PFSK-1 (cell line): ENCODE measurements at regions not wholly inside any gene's neighbourhood (a gene's known extent, or its start where the extent isn't known, plus 50 kb on each side); places are given as distances from the start of the nearest gene placed in this dataset.

Source experiments
- FOXP2 ChIP-seq: optimal IDR thresholded peaks from 2 replicates; pipeline ENCODE3; 2011; ENCODE audit warnings: borderline replicate concordance, control low read depth, inconsistent platforms; ENCODE audit not compliant: insufficient read depth; ENCODE audit errors: extremely low read length, extremely low read depth
- POLR2AphosphoS5 ChIP-seq: IDR thresholded peaks from 2 replicates; pipeline ENCODE4 v1.6.1; 2012; ENCODE audit warnings: low read depth, mild to moderate bottlenecking, control low read depth, low read length, moderate library complexity
- SIN3A ChIP-seq: IDR thresholded peaks from 2 replicates; pipeline ENCODE4 v1.6.1; 2012; ENCODE audit warnings: mild to moderate bottlenecking, low read length, moderate library complexity, borderline replicate concordance; ENCODE audit not compliant: insufficient read depth
- TAF1 ChIP-seq: IDR thresholded peaks from 2 replicates; pipeline ENCODE4 v1.6.1; 2012; ENCODE audit warnings: low read length, control low read depth, borderline replicate concordance; ENCODE audit not compliant: insufficient read depth
- TF ChIP-seq, protein P1 (sequence below), 2 experiments: IDR thresholded peaks; 2 replicates each; pipeline versions ENCODE4 v1.6.1 to v1.8.0; 2011 to 2012; ENCODE audit warnings: low read depth in 2 of 2, low read length in 2 of 2, control low read depth in 1 of 2, inconsistent platforms in 1 of 2, mild to moderate bottlenecking in 1 of 2, moderate library complexity in 1 of 2; ENCODE audit not compliant: insufficient read depth in 1 of 2

GRCh38 chr2:13919981-13920382 lies 712.5 kb upstream of the LRATD1 start:
- TF ChIP-seq, protein P1, sequence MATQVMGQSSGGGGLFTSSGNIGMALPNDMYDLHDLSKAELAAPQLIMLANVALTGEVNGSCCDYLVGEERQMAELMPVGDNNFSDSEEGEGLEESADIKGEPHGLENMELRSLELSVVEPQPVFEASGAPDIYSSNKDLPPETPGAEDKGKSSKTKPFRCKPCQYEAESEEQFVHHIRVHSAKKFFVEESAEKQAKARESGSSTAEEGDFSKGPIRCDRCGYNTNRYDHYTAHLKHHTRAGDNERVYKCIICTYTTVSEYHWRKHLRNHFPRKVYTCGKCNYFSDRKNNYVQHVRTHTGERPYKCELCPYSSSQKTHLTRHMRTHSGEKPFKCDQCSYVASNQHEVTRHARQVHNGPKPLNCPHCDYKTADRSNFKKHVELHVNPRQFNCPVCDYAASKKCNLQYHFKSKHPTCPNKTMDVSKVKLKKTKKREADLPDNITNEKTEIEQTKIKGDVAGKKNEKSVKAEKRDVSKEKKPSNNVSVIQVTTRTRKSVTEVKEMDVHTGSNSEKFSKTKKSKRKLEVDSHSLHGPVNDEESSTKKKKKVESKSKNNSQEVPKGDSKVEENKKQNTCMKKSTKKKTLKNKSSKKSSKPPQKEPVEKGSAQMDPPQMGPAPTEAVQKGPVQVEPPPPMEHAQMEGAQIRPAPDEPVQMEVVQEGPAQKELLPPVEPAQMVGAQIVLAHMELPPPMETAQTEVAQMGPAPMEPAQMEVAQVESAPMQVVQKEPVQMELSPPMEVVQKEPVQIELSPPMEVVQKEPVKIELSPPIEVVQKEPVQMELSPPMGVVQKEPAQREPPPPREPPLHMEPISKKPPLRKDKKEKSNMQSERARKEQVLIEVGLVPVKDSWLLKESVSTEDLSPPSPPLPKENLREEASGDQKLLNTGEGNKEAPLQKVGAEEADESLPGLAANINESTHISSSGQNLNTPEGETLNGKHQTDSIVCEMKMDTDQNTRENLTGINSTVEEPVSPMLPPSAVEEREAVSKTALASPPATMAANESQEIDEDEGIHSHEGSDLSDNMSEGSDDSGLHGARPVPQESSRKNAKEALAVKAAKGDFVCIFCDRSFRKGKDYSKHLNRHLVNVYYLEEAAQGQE (IDR thresholded peaks at IDR 0.05; ENCODE audit: insufficient read depth in 1 of 2, low read depth in 2 of 2, low read length in 2 of 2), result no peak

DNA sequence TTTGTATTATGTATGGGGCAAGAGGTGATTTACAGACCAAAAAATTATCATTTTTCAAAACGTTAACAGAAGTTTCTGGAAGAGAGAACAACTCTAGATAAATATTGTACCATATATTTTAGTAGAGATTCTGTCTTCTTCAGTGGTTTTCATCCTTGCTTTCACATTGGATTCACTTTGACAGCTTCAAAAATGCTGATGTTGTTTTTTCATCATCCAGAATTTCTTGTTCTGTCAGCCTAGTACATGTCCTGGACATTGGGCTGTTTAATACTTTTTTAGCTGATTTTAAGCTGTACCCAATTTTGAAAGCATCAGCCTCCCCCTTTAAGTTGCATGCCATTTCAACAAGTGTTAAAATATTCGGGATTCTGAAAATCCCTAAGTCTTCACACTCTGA lies 711.3 kb upstream of the LRATD1 start:
- TF ChIP-seq POLR2AphosphoS5 (no peak), SIN3A (no peak), TAF1 (no peak), FOXP2 (no peak)
- TF ChIP-seq, protein P1 (IDR thresholded peaks at IDR 0.05; ENCODE audit: insufficient read depth in 1 of 2, low read depth in 2 of 2, low read length in 2 of 2), result no peak

GRCh38 chr2:13923823-13924222 lies 708.7 kb upstream of the LRATD1 start:
- no peak for TF ChIP-seq FOXP2
- no peak for TF ChIP-seq TAF1
- TF ChIP-seq POLR2AphosphoS5, result no peak
- TF ChIP-seq SIN3A, result no peak
- TF ChIP-seq, protein P1 (IDR thresholded peaks at IDR 0.05; ENCODE audit: insufficient read depth in 1 of 2, low read depth in 2 of 2, low read length in 2 of 2), result no peak

- TF ChIP-seq FOXP2 (no peak), TAF1 (no peak), SIN3A (no peak), POLR2AphosphoS5 (no peak)
- TF ChIP-seq, protein P1 (IDR thresholded peaks at IDR 0.05; ENCODE audit: insufficient read depth in 1 of 2, low read depth in 2 of 2, low read length in 2 of 2), result no peak
Measured at GRCh38 chr2:13942111-13942510, 690.4 kb upstream of the LRATD1 start.

- TF ChIP-seq FOXP2, result no peak
- no peak for TF ChIP-seq TAF1
- TF ChIP-seq SIN3A, result no peak
- no peak for TF ChIP-seq POLR2AphosphoS5
- TF ChIP-seq, protein P1 (IDR thresholded peaks at IDR 0.05; ENCODE audit: insufficient read depth in 1 of 2, low read depth in 2 of 2, low read length in 2 of 2), result no peak
Measured at GRCh38 chr2:13950761-13951160, 681.8 kb upstream of the LRATD1 start.
